Testis (tissue), 2 donors: ENCODE measurements at regions not wholly inside any gene's neighbourhood (a gene's known extent, or its start where the extent isn't known, plus 50 kb on each side); places are given as distances from the start of the nearest gene placed in this dataset.
"Not testable (repeated sequence)": the region's sequence is repeated elsewhere in the genome, so short reads cannot be mapped to it uniquely, and the experiment has no call there.

ENCODE experiments used
- DNase-seq: peaks from one replicate; pipeline ENCODE4 v3.0.0-alpha.2; 2019
- H3K27ac ChIP-seq, 2 donors: fragments of 200-600 bp; sonication (generic); one replicate each; pipeline ENCODE4 v1.5.1; 2019
- H3K27me3 ChIP-seq: fragments of 200-600 bp; sonication (generic); one replicate; pipeline ENCODE4 v1.5.1; 2019
- H3K36me3 ChIP-seq: fragments of 200-600 bp; sonication (generic); one replicate; pipeline ENCODE4 v1.5.1; 2017; ENCODE audit warnings: low read depth; ENCODE audit errors: missing control alignments
- H3K4me1 ChIP-seq: fragments of 200-600 bp; sonication (generic); one replicate; pipeline ENCODE4 v1.5.1; 2019
- H3K4me3 ChIP-seq, 2 donors: fragments of 200-600 bp; sonication (generic); one replicate each; pipeline ENCODE4 v1.5.1; 2017 to 2019
- H3K9me3 ChIP-seq: fragments of 200-600 bp; sonication (generic); one replicate; pipeline ENCODE4 v1.5.1; 2017
- CTCF ChIP-seq, 3 experiments: fragments of 450-650 bp in 2 of 3; fragments of 200-600 bp in 1 of 3; sonication (generic) in 1 of 3; IDR thresholded peaks; one replicate each; pipeline ENCODE4 v1.5.1; 2016 to 2019; ENCODE audit warnings: antibody characterized with exemption in 3 of 3, mild to moderate bottlenecking in 2 of 3, moderate library complexity in 1 of 3
- POLR2A ChIP-seq: fragments of 450-650 bp; IDR thresholded peaks from one replicate; pipeline ENCODE4 v1.6.1; 2017; ENCODE audit warnings: antibody characterized with exemption, mild to moderate bottlenecking, moderate library complexity
- WGBS, 2 donors: methylation state at CpG; one replicate each; pipeline ENCODE4 v1.1.5; 2018; 5-methylcytosine and 5-hydroxymethylcytosine counted together
- intact Hi-C: fragments of 100-400 bp; cut with DNase I; formaldehyde crosslinking; loops from one replicate; pipeline ENCODE4 v1.15.1; 2023; ENCODE audit warnings: low total_unique reads

- no peaks in the 10 kb centered on the region for H3K4me1 ChIP-seq
- H3K27ac ChIP-seq, result no peak overlapping the region
- 83 to 87% methylated on average over 3 of the region's 3 CpGs for WGBS, 2 donors
- no peak for TF ChIP-seq CTCF (IDR thresholded peaks at IDR 0.05)
- no peak for TF ChIP-seq POLR2A
- no peaks in the 10 kb centered on the region for H3K36me3 ChIP-seq
- intact Hi-C loops, result no loop called here
- H3K9me3 ChIP-seq, result no peaks in the 10 kb centered on the region
- H3K27me3 ChIP-seq, result no peaks in the 10 kb centered on the region
- H3K4me3 ChIP-seq, result no peak overlapping the region
- no peak for DNase-seq
These were observed 238.0 kb downstream of the MEX3B start for GRCh38 chr15:81807806-81808205.

DNA sequence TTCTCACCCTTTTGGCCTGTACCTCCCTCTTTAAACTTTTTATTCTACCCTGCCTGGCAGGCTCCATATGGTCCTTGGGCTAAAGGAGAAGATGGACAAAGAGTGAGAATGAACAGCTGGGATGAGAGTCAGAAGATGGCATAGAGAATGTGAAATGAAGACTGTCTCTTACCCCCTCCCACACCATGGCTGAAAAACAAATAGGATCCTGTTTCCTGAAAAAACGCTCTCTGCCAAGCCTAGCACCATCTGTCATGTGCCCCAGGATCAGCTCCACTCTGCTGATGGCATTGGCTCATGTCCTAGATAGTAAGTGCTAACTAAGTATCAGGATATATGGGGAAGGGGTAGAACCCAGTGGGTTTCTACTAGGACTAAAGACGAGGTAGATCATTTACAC is 238.6 kb downstream of the MEX3B start:
- Histone ChIP-seq H3K27me3 (no peaks in the 10 kb centered on the region), H3K4me1 (no peaks in the 10 kb centered on the region), H3K4me3 (no peak overlapping the region), H3K36me3 (no peaks in the 10 kb centered on the region), H3K9me3 (no peaks in the 10 kb centered on the region), H3K27ac (no peak overlapping the region)
- intact Hi-C loops, result no loop called here
- no peak for DNase-seq
- TF ChIP-seq CTCF (IDR thresholded peaks at IDR 0.05) (no peak), POLR2A (no peak)
- WGBS, 2 donors, result 87 to 95% methylated on average over 2 of the region's 2 CpGs

DNA sequence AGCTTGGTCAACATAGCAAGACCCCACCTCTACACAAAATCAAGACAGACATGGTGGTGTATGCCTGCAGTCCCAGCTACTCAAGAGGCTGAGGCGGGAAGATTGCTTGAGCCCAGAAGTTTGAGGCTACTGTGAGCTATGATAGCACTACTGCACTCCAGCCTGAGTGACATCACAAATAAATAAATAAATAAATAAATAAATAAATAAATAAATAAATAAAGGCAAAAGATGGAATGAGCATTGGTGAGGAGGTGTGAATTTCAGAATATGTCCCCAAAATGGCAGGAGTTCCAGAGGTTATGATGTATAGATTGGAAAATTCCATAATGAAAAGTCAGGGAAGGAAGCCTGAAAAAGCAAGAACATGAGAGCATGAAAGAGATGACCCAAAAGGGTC is 249.9 kb downstream of the MEX3B start:
- 100% methylated on average over 1 of the region's 1 CpG for WGBS, 2 donors
- H3K9me3 ChIP-seq, result no peaks in the 10 kb centered on the region

GRCh38 chr15:81792646-81793045 is 253.2 kb downstream of the MEX3B start:
- no peak for DNase-seq
- TF ChIP-seq POLR2A (no peak), CTCF (IDR thresholded peaks at IDR 0.05) (no peak)
- Histone ChIP-seq H3K9me3 (no peaks in the 10 kb centered on the region), H3K27ac (no peak overlapping the region), H3K36me3 (no peaks in the 10 kb centered on the region), H3K27me3 (no peaks in the 10 kb centered on the region), H3K4me3 (no peak overlapping the region), H3K4me1 (no peaks in the 10 kb centered on the region)
- WGBS, 2 donors, result 82 to 89% methylated on average over 2 of the region's 2 CpGs
- intact Hi-C loops, result no loop called here

More for the DNA sequence above, 249.9 kb downstream of the MEX3B start:
- no peak overlapping the region for H3K27ac ChIP-seq
- TF ChIP-seq CTCF (IDR thresholded peaks at IDR 0.05) (no peak), POLR2A (no peak)
- no peaks in the 10 kb centered on the region for H3K4me1 ChIP-seq
- no peak for DNase-seq
- intact Hi-C loops, result no loop called here
- no peaks in the 10 kb centered on the region for H3K36me3 ChIP-seq
- H3K27me3 ChIP-seq, result no peaks in the 10 kb centered on the region
- H3K4me3 ChIP-seq, result no peak overlapping the region

GRCh38 chr15:81791322-81791721 is 254.5 kb downstream of the MEX3B start:
- not testable (repeated sequence) for H3K36me3 ChIP-seq, DNase-seq
- WGBS, 2 donors, result 90 to 98% methylated on average over 2 of the region's 2 CpGs

More at GRCh38 chr15:81791322-81791721, 254.5 kb downstream of the MEX3B start:
- H3K27ac ChIP-seq, H3K4me3 ChIP-seq, H3K4me1 ChIP-seq, H3K9me3 ChIP-seq, H3K27me3 ChIP-seq, intact Hi-C loops: not testable (repeated sequence)
